ENCODE measurements at regions not wholly inside any gene's neighbourhood (a gene's known extent, or its start where the extent isn't known, plus 50 kb on each side); places are given as distances from the start of the nearest gene placed in this dataset.

DNA sequence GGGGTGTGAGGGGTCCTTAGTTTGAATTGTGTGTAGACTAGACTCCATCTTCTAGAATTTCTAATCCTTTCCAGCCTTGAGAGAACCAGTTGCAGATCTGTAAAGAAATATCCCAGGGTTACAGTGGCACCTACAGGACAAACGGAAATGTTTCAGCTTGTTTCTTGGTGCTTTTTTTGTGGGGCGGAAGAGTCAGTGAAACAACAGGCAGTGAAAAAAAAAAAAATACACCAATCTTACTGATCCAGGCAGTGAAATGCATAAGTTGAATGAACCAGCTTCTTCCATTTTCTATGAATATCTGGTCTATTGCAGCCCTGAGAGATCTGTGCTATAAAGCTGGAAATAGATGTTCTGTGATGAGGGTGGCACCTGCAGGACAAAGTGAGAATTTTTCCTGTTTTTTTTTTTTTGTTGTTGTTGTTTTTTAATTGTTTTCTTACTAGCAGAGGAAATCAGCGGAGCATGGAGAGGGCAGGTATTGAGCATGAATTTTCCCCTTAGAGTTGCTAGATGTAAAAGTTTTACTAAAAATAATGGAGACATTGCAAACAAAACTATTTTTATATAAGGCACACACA lies 81.9 kb upstream of the DYNC1I1 start:
- TF ChIP-seq CTCF (conservative IDR thresholded peaks at IDR 0.05; ENCODE audit: low read length) = peak; percentile 87
- TF ChIP-seq EZH2phosphoT487 (IDR thresholded peaks at IDR 0.05; ENCODE audit: borderline replicate concordance, low read depth, low read length) = no peak

Data from OCI-LY7 (cell line).